Immature natural killer cell (primary cell): ENCODE measurements at regions not wholly inside any gene's neighbourhood (a gene's known extent, or its start where the extent isn't known, plus 50 kb on each side); places are given as distances from the start of the nearest gene placed in this dataset.
"Not testable (repeated sequence)": the region's sequence is repeated elsewhere in the genome, so short reads cannot be mapped to it uniquely, and the experiment has no call there.

Experiments used
- DNase-seq, 3 donors: peaks; one replicate each; pipeline ENCODE4 v3.0.0; 2022; ENCODE audit warnings: mixed read lengths in 1 of 3
- H3K27ac Mint-ChIP-seq, 6 donors: one replicate each; pipeline ENCODE4 v1.8.0; 2020; ENCODE audit warnings: mixed read lengths in 6 of 6, mild to moderate bottlenecking in 5 of 6, inconsistent platforms in 4 of 6, moderate library complexity in 3 of 6
- H3K27me3 Mint-ChIP-seq, 3 donors: one replicate each; pipeline ENCODE4 v1.8.0; 2020 to 2021; ENCODE audit warnings: low read depth in 3 of 3, mild to moderate bottlenecking in 3 of 3, mixed read lengths in 3 of 3, moderate library complexity in 3 of 3, inconsistent platforms in 1 of 3
- H3K36me3 Mint-ChIP-seq, 3 donors: one replicate each; pipeline ENCODE4 v1.8.0; 2020; ENCODE audit warnings: mixed read lengths in 3 of 3, inconsistent platforms in 2 of 3, mild to moderate bottlenecking in 2 of 3
- H3K4me1 Mint-ChIP-seq, 2 donors: one replicate each; pipeline ENCODE4 v1.8.0; 2020; ENCODE audit warnings: inconsistent platforms in 2 of 2, mild to moderate bottlenecking in 2 of 2, mixed read lengths in 2 of 2, moderate library complexity in 1 of 2
- H3K4me3 Mint-ChIP-seq, 5 donors: one replicate each; pipeline ENCODE4 v1.8.0; 2020; ENCODE audit warnings: mild to moderate bottlenecking in 5 of 5, mixed read lengths in 5 of 5, inconsistent platforms in 3 of 5, moderate library complexity in 3 of 5
- H3K9me3 Mint-ChIP-seq, 6 donors: one replicate each; pipeline ENCODE4 v1.8.0; 2020; ENCODE audit warnings: mild to moderate bottlenecking in 6 of 6, mixed read lengths in 6 of 6, inconsistent platforms in 4 of 6, moderate library complexity in 3 of 6

GRCh38 chr11:96538622-96539021, 148.8 kb downstream of the JRKL start:
- no peaks in the 10 kb centered on the region for H3K36me3 Mint-ChIP-seq

GRCh38 chr11:96540875-96541274, 151.1 kb downstream of the JRKL start:
- H3K36me3 Mint-ChIP-seq: no peaks in the 10 kb centered on the region
- H3K4me1 Mint-ChIP-seq: no peaks in the 10 kb centered on the region
- H3K4me3 Mint-ChIP-seq: no peak overlapping the region
- DNase-seq: no peak
- H3K27me3 Mint-ChIP-seq: peaks cover 0 to 1% (median 0%) of the 10 kb centered on the region in 3 donors
- H3K9me3 Mint-ChIP-seq: peaks cover 0 to 8% (median 0%) of the 10 kb centered on the region in 6 donors
- no peak overlapping the region for H3K27ac Mint-ChIP-seq

More at GRCh38 chr11:96538622-96539021, 148.8 kb downstream of the JRKL start:
- Mint-ChIP-seq H3K4me3 (no peak overlapping the region), H3K9me3 (peaks cover 0 to 8% (median 0%) of the 10 kb centered on the region in 6 donors), H3K27ac (no peak overlapping the region), H3K27me3 (peaks cover 0 to 1% (median 0%) of the 10 kb centered on the region in 3 donors), H3K4me1 (no peaks in the 10 kb centered on the region)
- DNase-seq: no peak

- H3K9me3 Mint-ChIP-seq: peaks cover 0 to 11% (median 6%) of the 10 kb centered on the region in 6 donors
- no peak overlapping the region for H3K27ac Mint-ChIP-seq
- no peaks in the 10 kb centered on the region for H3K36me3 Mint-ChIP-seq
- no peaks in the 10 kb centered on the region for H3K4me1 Mint-ChIP-seq
- H3K27me3 Mint-ChIP-seq: no peaks in the 10 kb centered on the region
- DNase-seq: no peak
- H3K4me3 Mint-ChIP-seq: no peak overlapping the region
Observed at GRCh38 chr11:96543177-96543576, 153.4 kb downstream of the JRKL start.

GRCh38 chr11:96545192-96545591, 155.4 kb downstream of the JRKL start:
- not testable (repeated sequence) for DNase-seq, H3K4me1 Mint-ChIP-seq, H3K27ac Mint-ChIP-seq, H3K27me3 Mint-ChIP-seq, H3K36me3 Mint-ChIP-seq, H3K4me3 Mint-ChIP-seq
- peaks cover 0 to 16% (median 7%) of the 10 kb centered on the region in 6 donors for H3K9me3 Mint-ChIP-seq

GRCh38 chr11:96551136-96551535, 161.3 kb downstream of the JRKL start:
- no peaks in the 10 kb centered on the region for H3K36me3 Mint-ChIP-seq
- no peak overlapping the region for H3K27ac Mint-ChIP-seq
- H3K4me1 Mint-ChIP-seq: no peaks in the 10 kb centered on the region
- DNase-seq: no peak
- peaks cover 0 to 20% (median 3%) of the 10 kb centered on the region in 6 donors for H3K9me3 Mint-ChIP-seq
- no peak overlapping the region for H3K4me3 Mint-ChIP-seq
- H3K27me3 Mint-ChIP-seq: peaks cover 0 to 4% (median 1%) of the 10 kb centered on the region in 3 donors

- no peak overlapping the region for H3K4me3 Mint-ChIP-seq
- no peak overlapping the region for H3K27ac Mint-ChIP-seq
- H3K36me3 Mint-ChIP-seq: no peaks in the 10 kb centered on the region
- peaks cover 0 to 6% (median 1%) of the 10 kb centered on the region in 6 donors for H3K9me3 Mint-ChIP-seq
- DNase-seq: no peak
- peaks cover 0 to 4% (median 1%) of the 10 kb centered on the region in 3 donors for H3K27me3 Mint-ChIP-seq
- H3K4me1 Mint-ChIP-seq: no peaks in the 10 kb centered on the region
Observed at GRCh38 chr11:96554236-96554820, 164.5 kb downstream of the JRKL start.

- not testable (repeated sequence) for H3K36me3 Mint-ChIP-seq
Observed at GRCh38 chr11:96555826-96556225, 166.0 kb downstream of the JRKL start.

GRCh38 chr11:96560727-96561126, 170.9 kb downstream of the JRKL start:
- H3K27ac Mint-ChIP-seq: not testable (repeated sequence)

More at GRCh38 chr11:96555826-96556225, 166.0 kb downstream of the JRKL start:
- not testable (repeated sequence) for DNase-seq, H3K27ac Mint-ChIP-seq, H3K4me3 Mint-ChIP-seq, H3K4me1 Mint-ChIP-seq, H3K27me3 Mint-ChIP-seq, H3K9me3 Mint-ChIP-seq

GRCh38 chr11:96567176-96567575, 177.4 kb downstream of the JRKL start:
- peak in 1 of 3 donors; percentile 6 for DNase-seq
- no peak overlapping the region for H3K27ac Mint-ChIP-seq
- no peaks in the 10 kb centered on the region for H3K4me1 Mint-ChIP-seq
- no peak overlapping the region for H3K4me3 Mint-ChIP-seq
- no peaks in the 10 kb centered on the region for H3K36me3 Mint-ChIP-seq
- no peaks in the 10 kb centered on the region for H3K27me3 Mint-ChIP-seq
- peaks cover 0 to 2% (median 0%) of the 10 kb centered on the region in 6 donors for H3K9me3 Mint-ChIP-seq

More at GRCh38 chr11:96560727-96561126, 170.9 kb downstream of the JRKL start:
- not testable (repeated sequence) for H3K9me3 Mint-ChIP-seq, DNase-seq, H3K4me1 Mint-ChIP-seq, H3K36me3 Mint-ChIP-seq, H3K4me3 Mint-ChIP-seq, H3K27me3 Mint-ChIP-seq

GRCh38 chr11:96567667-96568066, 177.9 kb downstream of the JRKL start:
- Mint-ChIP-seq H3K9me3 (peaks cover 0 to 2% (median 0%) of the 10 kb centered on the region in 6 donors), H3K36me3 (no peaks in the 10 kb centered on the region), H3K4me1 (no peaks in the 10 kb centered on the region), H3K27ac (no peak overlapping the region), H3K4me3 (no peak overlapping the region), H3K27me3 (no peaks in the 10 kb centered on the region)
- no peak for DNase-seq

- no peak overlapping the region for H3K27ac Mint-ChIP-seq
- no peaks in the 10 kb centered on the region for H3K4me1 Mint-ChIP-seq
- H3K4me3 Mint-ChIP-seq: no peak overlapping the region
- H3K9me3 Mint-ChIP-seq: peaks cover 0 to 20% (median 7%) of the 10 kb centered on the region in 6 donors
- H3K27me3 Mint-ChIP-seq: no peaks in the 10 kb centered on the region
- no peaks in the 10 kb centered on the region for H3K36me3 Mint-ChIP-seq
- no peak for DNase-seq
Observed at GRCh38 chr11:96576383-96576782, 186.6 kb downstream of the JRKL start.

- Mint-ChIP-seq H3K9me3 (peaks cover 0 to 28% (median 12%) of the 10 kb centered on the region in 6 donors), H3K4me1 (no peaks in the 10 kb centered on the region), H3K27me3 (no peaks in the 10 kb centered on the region), H3K27ac (no peak overlapping the region), H3K36me3 (no peaks in the 10 kb centered on the region), H3K4me3 (no peak overlapping the region)
- no peak for DNase-seq
Observed at GRCh38 chr11:96578379-96578778, 188.6 kb downstream of the JRKL start.

GRCh38 chr11:96579656-96580055, 189.8 kb downstream of the JRKL start:
- Mint-ChIP-seq H3K27ac (no peak overlapping the region), H3K27me3 (no peaks in the 10 kb centered on the region), H3K9me3 (peaks cover 0 to 28% (median 14%) of the 10 kb centered on the region in 6 donors), H3K4me1 (no peaks in the 10 kb centered on the region), H3K36me3 (no peaks in the 10 kb centered on the region), H3K4me3 (no peak overlapping the region)
- no peak for DNase-seq

- H3K36me3 Mint-ChIP-seq: no peaks in the 10 kb centered on the region
- peaks cover 0 to 27% (median 14%) of the 10 kb centered on the region in 6 donors for H3K9me3 Mint-ChIP-seq
- H3K4me1 Mint-ChIP-seq: no peaks in the 10 kb centered on the region
- no peaks in the 10 kb centered on the region for H3K27me3 Mint-ChIP-seq
- H3K27ac Mint-ChIP-seq: no peak overlapping the region
- no peak overlapping the region for H3K4me3 Mint-ChIP-seq
- DNase-seq: no peak
Observed at GRCh38 chr11:96580476-96581040, 190.7 kb downstream of the JRKL start.
